Mucosa of rectum (tissue), 2 donors: ENCODE measurements at regions not wholly inside any gene's neighbourhood (a gene's known extent, or its start where the extent isn't known, plus 50 kb on each side); places are given as distances from the start of the nearest gene placed in this dataset.

ENCODE experiments used
- H3K27ac ChIP-seq, 2 donors: one replicate each; pipeline ENCODE4 v1.7.0; 2013; ENCODE audit warnings: inconsistent platforms in 2 of 2, low read depth in 2 of 2, low read length in 2 of 2
- H3K27me3 ChIP-seq, 2 donors: one replicate each; pipeline ENCODE4 v1.7.0; 2013; ENCODE audit warnings: low read length in 2 of 2; ENCODE audit not compliant: control insufficient read depth in 2 of 2, insufficient read depth in 2 of 2
- H3K36me3 ChIP-seq, 2 donors: one replicate each; pipeline ENCODE4 v1.7.0; 2013; ENCODE audit warnings: low read length in 2 of 2; ENCODE audit not compliant: control insufficient read depth in 2 of 2, insufficient read depth in 2 of 2
- H3K4me1 ChIP-seq, 2 donors: one replicate each; pipeline ENCODE4 v1.7.0; 2013; ENCODE audit warnings: low read length in 2 of 2, mild to moderate bottlenecking in 1 of 2; ENCODE audit not compliant: control insufficient read depth in 2 of 2, insufficient read depth in 2 of 2
- H3K4me3 ChIP-seq, 2 donors: one replicate each; pipeline ENCODE4 v1.7.0; 2013; ENCODE audit warnings: low read length in 2 of 2
- H3K9ac ChIP-seq, 2 donors: one replicate each; pipeline ENCODE4 v1.7.0; 2013; ENCODE audit warnings: low read length in 2 of 2, low read depth in 1 of 2, mild to moderate bottlenecking in 1 of 2
- H3K9me3 ChIP-seq, 2 donors: one replicate each; pipeline ENCODE4 v1.7.0; 2013; ENCODE audit warnings: low read length in 2 of 2; ENCODE audit not compliant: control insufficient read depth in 2 of 2
- donor health status: healthy.
- donor health status: Normal muscosa, but diverticular disease.

DNA sequence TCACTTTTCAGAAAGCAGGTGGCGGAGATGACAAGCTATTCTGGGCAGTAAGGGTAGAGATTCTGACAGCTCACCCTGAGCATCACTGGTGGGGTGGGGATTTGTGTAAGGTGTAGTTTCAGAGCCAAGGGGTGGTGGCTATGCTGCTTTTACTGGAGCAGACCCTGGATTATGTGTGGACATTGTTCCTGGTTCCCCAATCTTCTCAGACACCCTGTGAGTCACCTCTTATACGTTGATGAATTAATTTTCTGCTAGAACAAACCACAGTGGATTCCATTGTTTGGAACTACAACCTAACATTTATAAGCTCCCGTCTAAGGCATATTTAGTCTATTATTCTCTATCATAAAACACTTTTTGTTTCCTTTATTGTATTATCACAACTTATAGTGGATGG is 169.5 kb upstream of the COL8A1 start:
- no peaks in the 10 kb centered on the region for H3K4me1 ChIP-seq
- H3K4me3 ChIP-seq: no peak overlapping the region
- no peak overlapping the region for H3K27ac ChIP-seq
- no peaks in the 10 kb centered on the region for H3K27me3 ChIP-seq
- no peak overlapping the region for H3K9ac ChIP-seq
- no peaks in the 10 kb centered on the region for H3K36me3 ChIP-seq
- H3K9me3 ChIP-seq: no peaks in the 10 kb centered on the region

- H3K4me3 ChIP-seq: no peak overlapping the region
- H3K9ac ChIP-seq: no peak overlapping the region
- no peaks in the 10 kb centered on the region for H3K27me3 ChIP-seq
- H3K36me3 ChIP-seq: no peaks in the 10 kb centered on the region
- no peaks in the 10 kb centered on the region for H3K9me3 ChIP-seq
- no peaks in the 10 kb centered on the region for H3K4me1 ChIP-seq
- no peak overlapping the region for H3K27ac ChIP-seq
Observed at GRCh38 chr3:99467420-99467819, 171.0 kb upstream of the COL8A1 start.

GRCh38 chr3:99466331-99466730 is 172.1 kb upstream of the COL8A1 start:
- Histone ChIP-seq H3K27me3 (no peaks in the 10 kb centered on the region), H3K27ac (no peak overlapping the region), H3K4me1 (no peaks in the 10 kb centered on the region), H3K36me3 (no peaks in the 10 kb centered on the region), H3K9me3 (no peaks in the 10 kb centered on the region), H3K9ac (no peak overlapping the region), H3K4me3 (no peak overlapping the region)

- H3K27me3 ChIP-seq: no peaks in the 10 kb centered on the region
- H3K9ac ChIP-seq: no peak overlapping the region
- H3K4me3 ChIP-seq: no peak overlapping the region
- no peaks in the 10 kb centered on the region for H3K4me1 ChIP-seq
- no peaks in the 10 kb centered on the region for H3K36me3 ChIP-seq
- no peak overlapping the region for H3K27ac ChIP-seq
- no peaks in the 10 kb centered on the region for H3K9me3 ChIP-seq
Observed at GRCh38 chr3:99458013-99458412, 180.4 kb upstream of the COL8A1 start.

DNA sequence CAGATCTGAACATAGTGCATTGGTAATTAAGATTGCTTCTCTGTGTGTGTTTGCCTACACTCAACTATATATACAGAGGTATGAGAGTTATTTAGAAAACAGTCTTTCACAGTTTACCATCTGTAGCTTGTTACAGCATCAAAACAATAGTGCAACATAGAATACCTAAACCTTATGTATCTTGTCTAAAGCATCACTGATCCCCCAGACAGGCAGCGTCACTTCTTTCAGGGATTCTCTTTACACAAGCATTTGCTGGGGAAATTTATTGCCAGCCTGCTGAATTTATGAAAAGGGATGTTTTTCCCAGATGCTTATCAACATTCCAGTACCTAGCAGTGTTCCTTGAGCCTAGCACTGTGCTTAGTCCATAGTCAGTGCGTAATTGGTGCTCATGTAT is 195.8 kb upstream of the COL8A1 start:
- Histone ChIP-seq H3K36me3 (no peaks in the 10 kb centered on the region), H3K27me3 (no peaks in the 10 kb centered on the region), H3K9ac (no peak overlapping the region), H3K4me1 (no peaks in the 10 kb centered on the region), H3K4me3 (no peak overlapping the region), H3K9me3 (no peaks in the 10 kb centered on the region), H3K27ac (no peak overlapping the region)

DNA sequence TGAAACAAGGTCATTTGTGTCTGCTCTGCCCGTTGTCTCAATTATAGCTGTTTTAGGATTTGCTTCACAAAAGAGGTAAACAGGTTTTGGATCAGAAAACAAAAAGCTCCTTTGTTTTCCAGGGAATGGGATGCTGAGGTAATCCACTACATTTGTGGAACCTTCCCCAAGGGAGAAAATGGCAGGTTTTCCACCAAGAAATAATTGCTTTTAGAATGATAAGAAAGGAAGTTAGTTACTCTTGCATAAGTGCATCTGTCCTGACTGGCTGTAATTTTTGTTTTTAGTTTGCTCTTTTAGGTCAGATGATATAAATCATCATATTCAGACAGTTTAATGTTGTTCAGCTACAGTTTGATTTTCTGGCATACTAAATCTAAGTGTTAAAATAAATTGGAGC is 198.5 kb upstream of the COL8A1 start:
- Histone ChIP-seq H3K36me3 (no peaks in the 10 kb centered on the region), H3K9me3 (no peaks in the 10 kb centered on the region), H3K9ac (no peak overlapping the region), H3K27ac (no peak overlapping the region), H3K4me1 (no peaks in the 10 kb centered on the region), H3K27me3 (no peaks in the 10 kb centered on the region), H3K4me3 (no peak overlapping the region)

- Histone ChIP-seq H3K9me3 (no peaks in the 10 kb centered on the region), H3K4me3 (no peak overlapping the region), H3K27me3 (no peaks in the 10 kb centered on the region), H3K36me3 (no peaks in the 10 kb centered on the region), H3K27ac (no peak overlapping the region), H3K4me1 (no peaks in the 10 kb centered on the region), H3K9ac (no peak overlapping the region)
Observed at GRCh38 chr3:99434190-99434589, 204.2 kb upstream of the COL8A1 start.

DNA sequence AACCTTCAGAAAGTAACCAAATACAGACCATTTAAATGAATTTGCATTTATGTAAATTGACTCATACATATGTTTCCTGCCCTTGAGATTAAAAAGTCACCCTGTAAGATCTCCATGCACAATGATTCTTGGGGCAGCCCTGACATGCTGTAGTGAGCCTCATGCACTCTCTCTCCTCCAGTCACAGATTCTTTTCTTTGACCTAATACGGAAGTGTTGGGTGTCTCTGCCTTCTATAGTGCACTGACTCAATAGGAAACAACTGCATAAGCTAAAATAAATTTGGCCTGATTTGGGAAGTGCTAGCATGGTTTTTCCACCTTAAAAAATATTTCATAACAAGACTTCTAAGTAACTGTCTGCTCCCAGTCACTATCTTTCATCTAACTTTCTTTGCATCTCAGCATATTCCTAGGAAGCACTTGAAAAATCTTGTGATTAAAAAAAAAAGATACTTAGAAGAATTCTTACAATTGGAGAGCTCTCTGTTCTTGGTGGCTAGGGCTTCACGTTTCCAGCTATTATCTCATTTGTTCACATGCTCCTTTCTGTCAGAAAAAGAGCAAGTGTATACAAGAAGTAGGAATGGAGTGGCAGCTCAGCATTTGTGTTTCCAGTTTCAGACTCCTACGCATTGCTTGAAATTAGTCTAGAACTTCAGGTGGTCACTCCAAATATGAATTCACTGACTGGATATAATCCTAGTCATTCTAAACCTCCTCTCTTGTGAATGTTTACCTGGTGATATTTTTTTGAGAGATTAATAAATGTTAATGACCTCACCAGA is 207.9 kb upstream of the COL8A1 start:
- H3K9me3 ChIP-seq: no peaks in the 10 kb centered on the region
- no peaks in the 10 kb centered on the region for H3K4me1 ChIP-seq
- H3K27me3 ChIP-seq: no peaks in the 10 kb centered on the region
- H3K27ac ChIP-seq: no peak overlapping the region
- H3K4me3 ChIP-seq: no peak overlapping the region
- H3K36me3 ChIP-seq: no peaks in the 10 kb centered on the region
- no peak overlapping the region for H3K9ac ChIP-seq

- Histone ChIP-seq H3K9me3 (no peaks in the 10 kb centered on the region), H3K27me3 (no peaks in the 10 kb centered on the region), H3K36me3 (no peaks in the 10 kb centered on the region), H3K9ac (no peak overlapping the region), H3K4me1 (no peaks in the 10 kb centered on the region), H3K27ac (no peak overlapping the region), H3K4me3 (no peak overlapping the region)
Observed at GRCh38 chr3:99429502-99429901, 208.9 kb upstream of the COL8A1 start.

GRCh38 chr3:99425930-99426329 is 212.5 kb upstream of the COL8A1 start:
- Histone ChIP-seq H3K4me1 (no peaks in the 10 kb centered on the region), H3K36me3 (no peaks in the 10 kb centered on the region), H3K27ac (no peak overlapping the region), H3K4me3 (no peak overlapping the region), H3K9ac (no peak overlapping the region), H3K27me3 (no peaks in the 10 kb centered on the region), H3K9me3 (no peaks in the 10 kb centered on the region)
